Epithelial cell of esophagus (primary cell): ENCODE measurements at regions not wholly inside any gene's neighbourhood (a gene's known extent, or its start where the extent isn't known, plus 50 kb on each side); places are given as distances from the start of the nearest gene placed in this dataset.
A peak's percentile ranks its signal among the peaks of the same experiment; 100 is the strongest.

Source experiments
- DNase-seq: peaks from one replicate; pipeline ENCODE4 v3.0.0; 2010; ENCODE audit warnings: low read depth
- H3K4me3 ChIP-seq: 2 replicates; pipeline ENCODE4 v1.5.1; 2011; ENCODE audit warnings: mild to moderate bottlenecking, low read length, control low read depth
- CTCF ChIP-seq: IDR thresholded peaks from 2 replicates; pipeline ENCODE4 v1.5.1; 2011; ENCODE audit warnings: low read depth, mild to moderate bottlenecking, low read length, control low read depth, inconsistent platforms; ENCODE audit not compliant: insufficient read depth; ENCODE audit errors: missing control alignments

- peak; percentile 89 for DNase-seq
- H3K4me3 ChIP-seq, result no peak overlapping the region
- no peak for TF ChIP-seq CTCF
These were observed 119.0 kb downstream of the ZFAND4 start for GRCh38 chr10:45553613-45554012.

- DNase-seq, result no peak
- H3K4me3 ChIP-seq, result no peak overlapping the region
- TF ChIP-seq CTCF, result no peak
These were observed 119.4 kb downstream of the ZFAND4 start for GRCh38 chr10:45553155-45553554.

GRCh38 chr10:45552476-45552875, 120.1 kb downstream of the ZFAND4 start:
- TF ChIP-seq CTCF, result no peak
- H3K4me3 ChIP-seq, result no peak overlapping the region
- DNase-seq, result no peak

GRCh38 chr10:45550903-45551786, 121.4 kb downstream of the ZFAND4 start:
- no peak for TF ChIP-seq CTCF
- DNase-seq, result peak; percentile 11
- H3K4me3 ChIP-seq, result no peak overlapping the region

GRCh38 chr10:45548068-45548467, 124.5 kb downstream of the ZFAND4 start:
- no peak for DNase-seq
- no peak overlapping the region for H3K4me3 ChIP-seq
- no peak for TF ChIP-seq CTCF

GRCh38 chr10:45547207-45547606, 125.4 kb downstream of the ZFAND4 start:
- TF ChIP-seq CTCF, result no peak
- no peak for DNase-seq

GRCh38 chr10:45545150-45545549, 127.4 kb downstream of the ZFAND4 start:
- TF ChIP-seq CTCF, result no peak
- DNase-seq, result no peak

More at GRCh38 chr10:45547207-45547606, 125.4 kb downstream of the ZFAND4 start:
- no peak overlapping the region for H3K4me3 ChIP-seq

More at GRCh38 chr10:45545150-45545549, 127.4 kb downstream of the ZFAND4 start:
- no peak overlapping the region for H3K4me3 ChIP-seq
